RWPE1 (cell line): ENCODE measurements at regions not wholly inside any gene's neighbourhood (a gene's known extent, or its start where the extent isn't known, plus 50 kb on each side); places are given as distances from the start of the nearest gene placed in this dataset.

Experiments used
- CTCF ChIA-PET: fragments of 350-600 bp; sonication (Branson Sonifier 250); formaldehyde crosslinking; extraction: SDS; loops from one replicate; lab custom pipeline; 2021; lab: Yijun Ruan, JAX
- POLR2A ChIA-PET: fragments of 400-600 bp; formaldehyde crosslinking; extraction: SDS; loops from one replicate; lab custom pipeline; 2020; ENCODE audit warnings: antibody characterized with exemption; ENCODE audit not compliant: low non-redundant PET; lab: Yijun Ruan, JAX
- DNase-seq: peaks from one replicate; pipeline ENCODE4 v3.0.0; 2012; ENCODE audit warnings: low spot score
- H3K27ac ChIP-seq: fragments of 450-650 bp; 2 replicates; pipeline ENCODE4 v1.5.1; 2017
- TF ChIP-seq, protein P1 (sequence below): fragments of 450-650 bp; conservative IDR thresholded peaks from 2 replicates; pipeline ENCODE4 v1.5.1; 2017; ENCODE audit warnings: low read depth, mild to moderate bottlenecking

GRCh38 chrX:51825436-51825835 is 68.0 kb upstream of the MAGED1 start:
- CTCF ChIA-PET, result no interaction called here
- no peak for DNase-seq
- no peak overlapping the region for H3K27ac ChIP-seq
- POLR2A ChIA-PET, result no interaction called here
- TF ChIP-seq, protein P1, sequence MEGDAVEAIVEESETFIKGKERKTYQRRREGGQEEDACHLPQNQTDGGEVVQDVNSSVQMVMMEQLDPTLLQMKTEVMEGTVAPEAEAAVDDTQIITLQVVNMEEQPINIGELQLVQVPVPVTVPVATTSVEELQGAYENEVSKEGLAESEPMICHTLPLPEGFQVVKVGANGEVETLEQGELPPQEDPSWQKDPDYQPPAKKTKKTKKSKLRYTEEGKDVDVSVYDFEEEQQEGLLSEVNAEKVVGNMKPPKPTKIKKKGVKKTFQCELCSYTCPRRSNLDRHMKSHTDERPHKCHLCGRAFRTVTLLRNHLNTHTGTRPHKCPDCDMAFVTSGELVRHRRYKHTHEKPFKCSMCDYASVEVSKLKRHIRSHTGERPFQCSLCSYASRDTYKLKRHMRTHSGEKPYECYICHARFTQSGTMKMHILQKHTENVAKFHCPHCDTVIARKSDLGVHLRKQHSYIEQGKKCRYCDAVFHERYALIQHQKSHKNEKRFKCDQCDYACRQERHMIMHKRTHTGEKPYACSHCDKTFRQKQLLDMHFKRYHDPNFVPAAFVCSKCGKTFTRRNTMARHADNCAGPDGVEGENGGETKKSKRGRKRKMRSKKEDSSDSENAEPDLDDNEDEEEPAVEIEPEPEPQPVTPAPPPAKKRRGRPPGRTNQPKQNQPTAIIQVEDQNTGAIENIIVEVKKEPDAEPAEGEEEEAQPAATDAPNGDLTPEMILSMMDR, result no peak

GRCh38 chrX:51834076-51834475 is 59.3 kb upstream of the MAGED1 start:
- TF ChIP-seq, protein P1, result no peak
- no peak overlapping the region for H3K27ac ChIP-seq
- POLR2A ChIA-PET, result no interaction called here
- CTCF ChIA-PET, result no interaction called here
- no peak for DNase-seq

GRCh38 chrX:51836823-51837222 is 56.6 kb upstream of the MAGED1 start:
- TF ChIP-seq, protein P1, result no peak
- no peak overlapping the region for H3K27ac ChIP-seq
- POLR2A ChIA-PET, result no interaction called here
- CTCF ChIA-PET, result no interaction called here
- no peak for DNase-seq

DNA sequence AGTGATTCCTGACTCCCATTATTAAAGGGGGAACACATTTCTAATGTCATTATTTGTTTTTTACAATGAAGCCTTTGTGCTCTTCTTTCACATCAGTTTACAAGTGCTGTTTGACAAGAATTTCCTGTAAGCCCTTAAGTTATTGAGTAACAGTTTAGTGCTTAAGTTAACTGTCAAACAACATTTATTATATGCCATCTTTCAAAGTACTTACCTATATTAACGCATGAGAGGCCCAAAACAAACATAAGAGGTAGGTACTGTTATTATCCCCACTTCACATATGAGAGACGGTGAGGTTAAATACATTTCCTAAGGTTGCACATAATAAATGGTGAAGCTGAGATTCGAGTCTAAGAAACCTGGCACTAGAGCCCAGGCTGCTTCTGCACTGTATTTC is 56.0 kb upstream of the MAGED1 start:
- TF ChIP-seq, protein P1, result no peak
- ChIA-PET CTCF (no interaction called here), POLR2A (no interaction called here)
- no peak overlapping the region for H3K27ac ChIP-seq
- no peak for DNase-seq

DNA sequence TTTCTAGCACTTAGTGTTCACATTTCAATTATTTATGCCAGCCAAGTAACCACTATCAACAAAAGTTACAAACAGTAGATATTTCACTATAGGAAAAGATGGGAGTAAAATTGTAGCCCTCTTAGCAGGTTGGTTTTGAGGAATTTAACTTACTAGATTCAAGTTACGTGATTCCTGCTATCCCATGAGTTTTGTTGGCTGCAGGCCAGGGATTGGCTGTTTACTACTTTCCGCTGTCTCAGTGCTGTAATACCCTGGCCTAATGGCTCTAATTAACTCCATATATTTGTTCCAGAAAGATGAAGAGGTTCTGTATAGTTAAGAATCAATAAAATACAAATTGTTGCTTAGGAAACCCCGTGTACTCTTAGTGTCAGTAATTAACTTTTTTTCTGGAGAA is 55.5 kb upstream of the MAGED1 start:
- H3K27ac ChIP-seq, result no peak overlapping the region
- DNase-seq, result no peak
- TF ChIP-seq, protein P1, result no peak
- CTCF ChIA-PET, result no interaction called here
- POLR2A ChIA-PET, result no interaction called here
